A549 (cell line): ENCODE measurements at regions not wholly inside any gene's neighbourhood (a gene's known extent, or its start where the extent isn't known, plus 50 kb on each side); places are given as distances from the start of the nearest gene placed in this dataset.
"Not testable (repeated sequence)": the region's sequence is repeated elsewhere in the genome, so short reads cannot be mapped to it uniquely, and the experiment has no call there.

ENCODE experiments used
- ATAC-seq, 2 experiments: fragments of 200-7000 bp in 1 of 2; fragments of >200 bp in 1 of 2; cut with Nextera tagmentation in 1 of 2; cut with Tn5 transposase in 1 of 2; 3 replicates each; pipeline versions ENCODE4 v1.8.0 to v1.9.1; 2018 to 2020; ENCODE audit warnings: mild to moderate bottlenecking in 1 of 2, moderate library complexity in 1 of 2
- CTCF ChIA-PET: fragments of 300-600 bp; sonication (Branson Sonifier 250); formaldehyde crosslinking; extraction: SDS; loops from one replicate; lab custom pipeline; 2021; ENCODE audit warnings: antibody characterized with exemption, inconsistent platforms; lab: Yijun Ruan, JAX
- POLR2A ChIA-PET: fragments of 350-600 bp; formaldehyde crosslinking; extraction: SDS; loops from one replicate; lab custom pipeline; 2021; ENCODE audit warnings: antibody characterized with exemption, inconsistent platforms; lab: Yijun Ruan, JAX
- DNase-seq, 2 experiments: peaks; one replicate each; pipeline versions ENCODE4 v3.0.0 to v3.0.0-alpha.2; 2011 to 2016; ENCODE audit warnings: low read depth in 1 of 2, low spot score in 1 of 2
- FAIRE-seq: peaks from 2 replicates; lab custom pipeline; 2011; peaks lifted over from hg19 to GRCh38; lab: Jason Lieb, UNC
- H3K27ac ChIP-seq, 2 experiments: fragments of >200 bp; sonication (Bioruptor Twin); formaldehyde crosslinking; 3 replicates each; pipeline ENCODE4 v1.5.1; 2016 to 2017
- H3K4me1 ChIP-seq: fragments of >200 bp; sonication (Bioruptor Twin); formaldehyde crosslinking; 3 replicates; pipeline ENCODE4 v1.6.1; 2016
- H3K4me2 ChIP-seq: fragments of >200 bp; sonication (Bioruptor Twin); formaldehyde crosslinking; 3 replicates; pipeline ENCODE4 v1.6.1; 2016
- H3K4me3 ChIP-seq: fragments of >200 bp; sonication (Bioruptor Twin); formaldehyde crosslinking; 3 replicates; pipeline ENCODE4 v1.5.1; 2016
- H3K9me3 ChIP-seq: fragments of >200 bp; sonication (Bioruptor Twin); formaldehyde crosslinking; 3 replicates; pipeline ENCODE4 v1.6.1; 2016
- CEBPB ChIP-seq, 2 experiments: fragments of >200 bp in 1 of 2; sonication (Bioruptor Twin) in 1 of 2; formaldehyde crosslinking in 1 of 2; IDR thresholded peaks; 2 replicates each; pipeline ENCODE4 v1.6.1; 2012 to 2016
- FOSL2 ChIP-seq, 2 experiments: fragments of 450-650 bp in 1 of 2; fragments of >200 bp in 1 of 2; sonication (Bioruptor Twin) in 1 of 2; formaldehyde crosslinking; IDR thresholded peaks; 2 replicates each; pipeline versions ENCODE4 v1.5.0 to v1.6.1; 2016 to 2020; ENCODE audit warnings: mild to moderate bottlenecking in 1 of 2, moderate library complexity in 1 of 2
- FOXS1 ChIP-seq: fragments of 250-450 bp; sonication (Bioruptor Pico); IDR thresholded peaks from 2 replicates; pipeline ENCODE4 v1.5.0; 2020; ENCODE audit warnings: mild to moderate bottlenecking, moderate library complexity
- HEYL ChIP-seq: fragments of 250-450 bp; sonication (Bioruptor Pico); IDR thresholded peaks from 2 replicates; pipeline ENCODE4 v1.8.0; 2021; ENCODE audit warnings: mild to moderate bottlenecking, moderate library complexity
- HOXB13 ChIP-seq: fragments of 250-450 bp; sonication (Bioruptor Pico); IDR thresholded peaks from 2 replicates; pipeline ENCODE4 v1.5.0; 2020; ENCODE audit warnings: low read depth, mild to moderate bottlenecking, moderate library complexity
- NR3C1 ChIP-seq: fragments of >200 bp; sonication (Bioruptor Twin); formaldehyde crosslinking; IDR thresholded peaks from 3 replicates; pipeline ENCODE4 v1.6.1; 2017
- RCOR1 ChIP-seq: fragments of 150-350 bp; IDR thresholded peaks from 2 replicates; pipeline ENCODE4 v1.6.1; 2014; ENCODE audit warnings: antibody characterized with exemption, low read length, low read depth
- RNF2 ChIP-seq: fragments of 200-600 bp; sonication (generic); IDR thresholded peaks from 2 replicates; pipeline ENCODE4 v1.6.1; 2016; ENCODE audit warnings: low read depth, mild to moderate bottlenecking, antibody characterized with exemption, moderate library complexity, borderline replicate concordance
- SREBF2 ChIP-seq: fragments of 450-650 bp; IDR thresholded peaks from 2 replicates; pipeline ENCODE4 v1.6.1; 2014; ENCODE audit warnings: mild to moderate bottlenecking, moderate library complexity
- WGBS: methylation state at CpG from one replicate; pipeline ENCODE4 v1.1.6; 2017; ENCODE audit errors: missing lambda C conversion rate; 5-methylcytosine and 5-hydroxymethylcytosine counted together
- TF ChIP-seq, protein P1 (sequence below): fragments of 150-350 bp; IDR thresholded peaks from 2 replicates; pipeline ENCODE4 v1.6.1; 2014; ENCODE audit warnings: low read depth, mild to moderate bottlenecking, low read length
- TF ChIP-seq, protein P2 (sequence below): fragments of 250-450 bp; sonication (Bioruptor Pico); IDR thresholded peaks from 2 replicates; pipeline ENCODE4 v1.5.0; 2020; ENCODE audit warnings: low read depth, mild to moderate bottlenecking, moderate library complexity
- TF ChIP-seq, protein P3 (sequence below): fragments of >200 bp; sonication (Bioruptor Twin); formaldehyde crosslinking; IDR thresholded peaks from 3 replicates; pipeline ENCODE4 v1.6.1; 2016
- TF ChIP-seq, protein P4 (sequence below): IDR thresholded peaks from 2 replicates; pipeline ENCODE4 v1.6.1; 2012

DNA sequence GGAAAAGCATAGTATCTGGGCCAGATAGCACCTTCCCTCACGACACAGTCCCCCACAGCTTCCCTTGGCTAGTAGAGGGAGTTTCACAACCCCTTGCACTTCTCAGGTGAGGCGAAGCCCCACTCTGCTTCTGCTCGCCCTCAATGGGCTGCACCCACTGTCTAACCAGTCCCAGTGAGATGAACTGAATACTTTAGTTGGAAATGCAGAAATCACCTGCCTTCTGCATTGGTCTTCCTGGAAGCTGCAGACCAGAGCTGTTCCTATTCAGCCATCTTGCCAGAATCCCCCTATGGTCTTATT, 243.2 kb upstream of the FAM78B start:
- CTCF ChIA-PET, result no interaction called here
- no peak for ATAC-seq
- WGBS, result 4% methylated on average over 3 of the region's 3 CpGs

DNA sequence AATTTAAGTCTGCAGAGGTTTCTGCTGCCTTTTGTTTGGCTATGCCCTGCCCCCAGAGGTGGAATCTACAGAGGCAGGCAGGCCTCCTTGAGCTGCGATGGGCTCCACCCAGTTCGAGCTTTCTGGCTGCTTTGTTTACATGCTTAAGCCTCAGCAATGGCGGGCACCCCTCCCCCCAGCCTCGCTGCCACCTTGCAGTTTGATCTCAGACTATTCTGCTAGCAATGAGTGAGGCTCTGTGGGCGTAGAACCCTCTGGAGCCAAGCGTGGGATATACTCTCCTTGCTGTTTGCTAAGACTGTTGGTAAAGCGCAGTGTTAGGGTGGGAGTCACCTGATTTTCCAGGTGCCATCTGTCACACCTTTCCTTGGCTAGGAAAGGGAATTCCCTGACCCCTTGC, 250.0 kb upstream of the FAM78B start:
- H3K4me2 ChIP-seq, ATAC-seq, DNase-seq, H3K9me3 ChIP-seq, POLR2A ChIA-PET, CTCF ChIA-PET, FAIRE-seq, H3K4me1 ChIP-seq, H3K27ac ChIP-seq, H3K4me3 ChIP-seq: not testable (repeated sequence)
- 2% methylated on average over 7 of the region's 7 CpGs for WGBS

More for the DNA sequence above, 243.2 kb upstream of the FAM78B start:
- POLR2A ChIA-PET, result no interaction called here
- FAIRE-seq (no peak), DNase-seq (no peak)
- Histone ChIP-seq H3K4me1 (no peaks in the 10 kb centered on the region), H3K4me3 (no peak overlapping the region), H3K9me3 (no peaks in the 10 kb centered on the region), H3K27ac (no peak overlapping the region), H3K4me2 (no peak overlapping the region)
- no peak for TF ChIP-seq HEYL (CRISPR knock-in tag)

DNA sequence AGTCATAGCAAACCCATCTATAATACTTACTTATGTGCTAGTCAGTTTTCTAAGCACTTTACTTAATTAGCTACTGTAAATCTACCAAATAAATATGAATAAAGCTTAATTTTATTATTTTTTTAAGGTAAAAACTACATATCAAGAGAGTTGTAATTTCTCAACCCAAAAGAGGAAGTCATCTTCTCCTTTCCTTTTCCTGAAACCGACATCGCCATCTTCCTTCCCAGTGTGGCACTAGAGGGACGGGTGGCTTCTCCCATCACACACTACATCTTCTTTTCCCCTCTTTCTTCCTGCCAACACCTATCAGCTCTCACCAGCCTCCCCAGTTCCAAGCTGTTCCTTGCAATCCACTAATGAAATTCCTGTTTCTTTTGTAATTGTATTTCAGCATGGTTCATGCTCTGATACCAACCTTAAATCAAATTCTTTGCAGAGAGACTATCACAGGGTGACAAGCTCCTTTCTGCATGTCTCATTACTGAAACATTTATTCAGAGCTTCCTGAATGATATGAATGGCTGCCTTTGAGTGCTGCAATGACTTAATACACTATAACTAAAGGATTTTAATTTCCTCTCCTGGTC, 251.6 kb upstream of the FAM78B start:
- ChIA-PET POLR2A (no interaction called here), CTCF (interaction anchor here (0.7 kb wide), 1 partner anchor 15 kb away, joined by 3 read pairs; no protein-coding TSS in a partner anchor)
- FAIRE-seq (no peak), ATAC-seq (no peak), DNase-seq (no peak)
- no peak overlapping the region for H3K4me3 ChIP-seq
- TF ChIP-seq FOSL2 (IDR thresholded peaks at IDR 0.05) (no peak), FOSL2 (CRISPR knock-in tag; IDR thresholded peaks at IDR 0.05) (no peak), RCOR1 (no peak)
- TF ChIP-seq, protein P1, sequence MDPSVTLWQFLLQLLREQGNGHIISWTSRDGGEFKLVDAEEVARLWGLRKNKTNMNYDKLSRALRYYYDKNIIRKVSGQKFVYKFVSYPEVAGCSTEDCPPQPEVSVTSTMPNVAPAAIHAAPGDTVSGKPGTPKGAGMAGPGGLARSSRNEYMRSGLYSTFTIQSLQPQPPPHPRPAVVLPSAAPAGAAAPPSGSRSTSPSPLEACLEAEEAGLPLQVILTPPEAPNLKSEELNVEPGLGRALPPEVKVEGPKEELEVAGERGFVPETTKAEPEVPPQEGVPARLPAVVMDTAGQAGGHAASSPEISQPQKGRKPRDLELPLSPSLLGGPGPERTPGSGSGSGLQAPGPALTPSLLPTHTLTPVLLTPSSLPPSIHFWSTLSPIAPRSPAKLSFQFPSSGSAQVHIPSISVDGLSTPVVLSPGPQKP, result no peak
- TF ChIP-seq, protein P2, sequence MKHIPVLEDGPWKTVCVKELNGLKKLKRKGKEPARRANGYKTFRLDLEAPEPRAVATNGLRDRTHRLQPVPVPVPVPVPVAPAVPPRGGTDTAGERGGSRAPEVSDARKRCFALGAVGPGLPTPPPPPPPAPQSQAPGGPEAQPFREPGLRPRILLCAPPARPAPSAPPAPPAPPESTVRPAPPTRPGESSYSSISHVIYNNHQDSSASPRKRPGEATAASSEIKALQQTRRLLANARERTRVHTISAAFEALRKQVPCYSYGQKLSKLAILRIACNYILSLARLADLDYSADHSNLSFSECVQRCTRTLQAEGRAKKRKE (CRISPR knock-in tag), result no peak
- no peaks in the 10 kb centered on the region for H3K9me3 ChIP-seq
- H3K4me1 ChIP-seq, result no peaks in the 10 kb centered on the region
- no peak overlapping the region for H3K27ac ChIP-seq
- no peak overlapping the region for H3K4me2 ChIP-seq
- WGBS, result 8% methylated on average over 3 of the region's 3 CpGs

DNA sequence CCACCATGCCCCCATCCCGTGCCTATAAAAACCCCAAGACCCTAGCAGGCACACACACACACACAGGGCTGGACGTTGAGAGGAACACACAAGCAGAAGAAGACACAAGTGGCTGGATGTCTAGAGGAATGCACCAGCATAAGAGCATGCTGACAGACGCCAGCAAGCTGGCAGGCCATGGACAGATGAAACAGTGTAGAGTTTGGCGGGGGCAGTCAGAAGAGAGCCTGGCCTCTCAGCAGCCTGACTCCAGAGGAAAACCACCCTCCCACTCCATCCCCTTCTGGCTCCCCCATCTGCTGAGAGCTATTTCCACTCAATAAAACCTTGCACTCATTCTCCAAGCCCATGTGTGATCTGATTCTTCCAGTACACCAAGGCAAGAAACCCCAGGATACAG, 255.8 kb upstream of the FAM78B start:
- ATAC-seq, DNase-seq, FAIRE-seq, H3K4me2 ChIP-seq, H3K4me3 ChIP-seq, POLR2A ChIA-PET, H3K9me3 ChIP-seq, H3K27ac ChIP-seq, H3K4me1 ChIP-seq: not testable (repeated sequence)
- 9% methylated on average over 4 of the region's 4 CpGs for WGBS
- CTCF ChIA-PET, result interaction anchor here (1.0 kb wide), 1 partner anchor 11 kb away, joined by 3 read pairs; no protein-coding TSS in a partner anchor

DNA sequence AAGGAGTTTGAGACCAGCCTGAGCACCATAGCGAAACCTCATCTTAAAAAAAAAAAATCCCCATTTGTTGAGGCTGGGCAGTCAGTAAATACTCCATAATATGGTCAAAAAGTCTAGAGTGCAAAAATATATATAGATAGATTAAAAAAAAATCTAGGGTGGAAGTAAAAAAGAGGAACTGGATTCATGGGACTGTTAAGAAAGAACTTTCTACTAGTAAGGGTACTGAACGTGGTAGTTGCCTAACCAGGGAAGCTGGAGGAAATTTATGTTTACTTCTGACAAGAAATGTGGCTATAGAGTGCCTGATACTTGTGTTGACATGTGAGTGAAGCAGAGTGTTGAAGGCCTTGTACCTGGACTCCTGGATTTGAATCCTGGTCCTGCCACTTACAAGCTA, 265.9 kb upstream of the FAM78B start:
- Histone ChIP-seq H3K9me3 (no peaks in the 10 kb centered on the region; the same call in 2 of the 3 replicates), H3K4me1 (no peaks in the 10 kb centered on the region), H3K4me2 (no peak overlapping the region), H3K4me3 (no peak overlapping the region), H3K27ac (no peak overlapping the region)
- ATAC-seq, result no peak
- 14% methylated on average over 2 of the region's 2 CpGs for WGBS
- CTCF ChIA-PET, result interaction anchor here (1.0 to 1.3 kb wide), 3 partner anchors 10 to 508 kb away, joined by 3 read pairs; no protein-coding TSS in a partner anchor
- FAIRE-seq, result no peak
- DNase-seq, result no peak
- POLR2A ChIA-PET, result no interaction called here
- TF ChIP-seq, protein P3, sequence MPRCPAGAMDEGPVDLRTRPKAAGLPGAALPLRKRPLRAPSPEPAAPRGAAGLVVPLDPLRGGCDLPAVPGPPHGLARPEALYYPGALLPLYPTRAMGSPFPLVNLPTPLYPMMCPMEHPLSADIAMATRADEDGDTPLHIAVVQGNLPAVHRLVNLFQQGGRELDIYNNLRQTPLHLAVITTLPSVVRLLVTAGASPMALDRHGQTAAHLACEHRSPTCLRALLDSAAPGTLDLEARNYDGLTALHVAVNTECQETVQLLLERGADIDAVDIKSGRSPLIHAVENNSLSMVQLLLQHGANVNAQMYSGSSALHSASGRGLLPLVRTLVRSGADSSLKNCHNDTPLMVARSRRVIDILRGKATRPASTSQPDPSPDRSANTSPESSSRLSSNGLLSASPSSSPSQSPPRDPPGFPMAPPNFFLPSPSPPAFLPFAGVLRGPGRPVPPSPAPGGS, result no peak
- TF ChIP-seq, protein P4, sequence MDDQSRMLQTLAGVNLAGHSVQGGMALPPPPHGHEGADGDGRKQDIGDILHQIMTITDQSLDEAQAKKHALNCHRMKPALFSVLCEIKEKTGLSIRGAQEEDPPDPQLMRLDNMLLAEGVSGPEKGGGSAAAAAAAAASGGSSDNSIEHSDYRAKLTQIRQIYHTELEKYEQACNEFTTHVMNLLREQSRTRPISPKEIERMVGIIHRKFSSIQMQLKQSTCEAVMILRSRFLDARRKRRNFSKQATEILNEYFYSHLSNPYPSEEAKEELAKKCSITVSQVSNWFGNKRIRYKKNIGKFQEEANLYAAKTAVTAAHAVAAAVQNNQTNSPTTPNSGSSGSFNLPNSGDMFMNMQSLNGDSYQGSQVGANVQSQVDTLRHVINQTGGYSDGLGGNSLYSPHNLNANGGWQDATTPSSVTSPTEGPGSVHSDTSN, result no peak
- TF ChIP-seq HOXB13 (CRISPR knock-in tag) (no peak), NR3C1 (no peak), SREBF2 (no peak), RNF2 (no peak), CEBPB (IDR thresholded peaks at IDR 0.05) (no peak), FOXS1 (CRISPR knock-in tag) (no peak)
- TF ChIP-seq, all 56 proteins: peak for 0
